ENCODE measurements at regions not wholly inside any gene's neighbourhood (a gene's known extent, or its start where the extent isn't known, plus 50 kb on each side); places are given as distances from the start of the nearest gene placed in this dataset.
"Not testable (repeated sequence)": the region's sequence is repeated elsewhere in the genome, so short reads cannot be mapped to it uniquely, and the experiment has no call there.

- TF ChIP-seq, protein P1, sequence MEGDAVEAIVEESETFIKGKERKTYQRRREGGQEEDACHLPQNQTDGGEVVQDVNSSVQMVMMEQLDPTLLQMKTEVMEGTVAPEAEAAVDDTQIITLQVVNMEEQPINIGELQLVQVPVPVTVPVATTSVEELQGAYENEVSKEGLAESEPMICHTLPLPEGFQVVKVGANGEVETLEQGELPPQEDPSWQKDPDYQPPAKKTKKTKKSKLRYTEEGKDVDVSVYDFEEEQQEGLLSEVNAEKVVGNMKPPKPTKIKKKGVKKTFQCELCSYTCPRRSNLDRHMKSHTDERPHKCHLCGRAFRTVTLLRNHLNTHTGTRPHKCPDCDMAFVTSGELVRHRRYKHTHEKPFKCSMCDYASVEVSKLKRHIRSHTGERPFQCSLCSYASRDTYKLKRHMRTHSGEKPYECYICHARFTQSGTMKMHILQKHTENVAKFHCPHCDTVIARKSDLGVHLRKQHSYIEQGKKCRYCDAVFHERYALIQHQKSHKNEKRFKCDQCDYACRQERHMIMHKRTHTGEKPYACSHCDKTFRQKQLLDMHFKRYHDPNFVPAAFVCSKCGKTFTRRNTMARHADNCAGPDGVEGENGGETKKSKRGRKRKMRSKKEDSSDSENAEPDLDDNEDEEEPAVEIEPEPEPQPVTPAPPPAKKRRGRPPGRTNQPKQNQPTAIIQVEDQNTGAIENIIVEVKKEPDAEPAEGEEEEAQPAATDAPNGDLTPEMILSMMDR (IDR thresholded peaks at IDR 0.05; ENCODE audit: insufficient read depth, low read depth, low read length, missing control alignments): no peak
- H3K4me3 ChIP-seq (ENCODE audit: low read length): no peak overlapping the region
- peak; percentile 2 for DNase-seq (ENCODE audit: low read depth)
These were observed 490.5 kb upstream of the CA10 start for GRCh38 chr17:52648995-52649394.

DNA sequence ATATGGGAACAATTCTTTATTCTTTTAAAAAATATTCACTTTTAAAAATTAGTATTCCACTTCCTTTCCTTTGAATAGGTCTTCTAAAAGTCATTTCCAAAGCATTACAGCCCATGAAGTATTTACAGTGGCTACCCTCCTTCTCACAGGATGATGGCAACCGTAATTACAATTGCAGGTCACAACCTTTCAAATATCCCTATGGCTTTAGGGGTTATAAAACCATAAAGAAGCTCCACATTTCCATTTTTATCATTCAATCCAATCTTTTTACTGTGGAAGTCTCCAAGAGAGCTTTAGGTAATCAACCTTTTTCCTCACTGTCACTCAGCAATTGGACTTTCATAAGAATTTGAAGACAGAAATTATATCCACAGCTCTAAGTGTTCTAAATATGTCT, 488.9 kb upstream of the CA10 start:
- no peak overlapping the region for H3K4me3 ChIP-seq (ENCODE audit: low read length)
- no peak for DNase-seq (ENCODE audit: low read depth)
- TF ChIP-seq, protein P1 (IDR thresholded peaks at IDR 0.05; ENCODE audit: insufficient read depth, low read depth, low read length, missing control alignments): no peak

GRCh38 chr17:52636443-52636842, 477.9 kb upstream of the CA10 start:
- DNase-seq (ENCODE audit: low read depth): no peak
- TF ChIP-seq, protein P1 (IDR thresholded peaks at IDR 0.05; ENCODE audit: insufficient read depth, low read depth, low read length, missing control alignments): no peak
- H3K4me3 ChIP-seq (ENCODE audit: low read length): no peak overlapping the region

GRCh38 chr17:52606590-52606989, 448.1 kb upstream of the CA10 start:
- no peak for DNase-seq (ENCODE audit: low read depth)
- no peak overlapping the region for H3K4me3 ChIP-seq (ENCODE audit: low read length)
- TF ChIP-seq, protein P1 (IDR thresholded peaks at IDR 0.05; ENCODE audit: insufficient read depth, low read depth, low read length, missing control alignments): no peak

DNA sequence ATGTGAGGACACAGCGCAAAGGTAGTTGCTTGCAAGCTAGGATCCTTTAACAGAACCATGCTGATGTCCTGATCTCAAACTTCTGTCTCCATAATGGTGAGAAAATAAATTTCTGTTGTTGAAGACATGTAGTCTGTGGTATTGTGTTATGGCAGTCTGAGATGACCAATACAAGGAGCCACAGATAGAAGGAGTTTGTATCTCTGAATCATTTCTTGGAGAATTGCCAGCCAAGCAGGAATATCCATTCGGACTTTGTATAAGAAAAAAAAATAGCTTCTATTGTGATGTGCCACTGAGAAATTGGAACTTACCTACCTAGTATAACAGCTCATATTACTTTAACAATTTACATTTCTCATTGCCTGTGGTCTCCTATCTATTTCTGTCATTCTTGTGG, 447.6 kb upstream of the CA10 start:
- peak; percentile 42 for DNase-seq (ENCODE audit: low read depth)
- no peak overlapping the region for H3K4me3 ChIP-seq (ENCODE audit: low read length)
- TF ChIP-seq, protein P1 (IDR thresholded peaks at IDR 0.05; ENCODE audit: insufficient read depth, low read depth, low read length, missing control alignments): no peak

GRCh38 chr17:52604105-52604504, 445.6 kb upstream of the CA10 start:
- TF ChIP-seq, protein P1 (IDR thresholded peaks at IDR 0.05; ENCODE audit: insufficient read depth, low read depth, low read length, missing control alignments): no peak
- no peak overlapping the region for H3K4me3 ChIP-seq (ENCODE audit: low read length)
- peak; percentile 10 for DNase-seq (ENCODE audit: low read depth)

- H3K4me3 ChIP-seq (ENCODE audit: low read length): not testable (repeated sequence)
- TF ChIP-seq, protein P1 (IDR thresholded peaks at IDR 0.05; ENCODE audit: insufficient read depth, low read depth, low read length, missing control alignments): peak; percentile 22
- DNase-seq (ENCODE audit: low read depth): peak; percentile 51
These were observed 439.1 kb upstream of the CA10 start for GRCh38 chr17:52597452-52598215.

Data from epithelial cell of esophagus (primary cell).